ENCODE measurements at regions not wholly inside any gene's neighbourhood (a gene's known extent, or its start where the extent isn't known, plus 50 kb on each side); places are given as distances from the start of the nearest gene placed in this dataset.

GRCh38 chr9:90057361-90057760 lies 452.5 kb downstream of the GADD45G start:
- Mint-ChIP-seq H3K9me3 (ENCODE audit: unreplicated experiment) (peaks cover 5% of the 10 kb centered on the region), H3K4me1 (ENCODE audit: unreplicated experiment) (no peaks in the 10 kb centered on the region), H3K36me3 (ENCODE audit: unreplicated experiment) (no peaks in the 10 kb centered on the region), H3K27me3 (ENCODE audit: unreplicated experiment) (peaks cover 5% of the 10 kb centered on the region), H3K4me3 (ENCODE audit: unreplicated experiment) (no peak overlapping the region), H3K27ac (ENCODE audit: unreplicated experiment) (no peak overlapping the region)
- peak; percentile 69 for DNase-seq (ENCODE audit: extremely low spot score, unreplicated experiment)
- TF ChIP-seq CTCF (IDR thresholded peaks at IDR 0.05): no peak

GRCh38 chr9:90058182-90058763 lies 453.5 kb downstream of the GADD45G start:
- H3K27me3 Mint-ChIP-seq (ENCODE audit: unreplicated experiment): peaks cover 2% of the 10 kb centered on the region
- H3K4me1 Mint-ChIP-seq (ENCODE audit: unreplicated experiment): no peaks in the 10 kb centered on the region
- TF ChIP-seq CTCF (IDR thresholded peaks at IDR 0.05): no peak
- no peak overlapping the region for H3K4me3 Mint-ChIP-seq (ENCODE audit: unreplicated experiment)
- peaks cover 5% of the 10 kb centered on the region for H3K9me3 Mint-ChIP-seq (ENCODE audit: unreplicated experiment)
- H3K27ac Mint-ChIP-seq (ENCODE audit: unreplicated experiment): no peak overlapping the region
- H3K36me3 Mint-ChIP-seq (ENCODE audit: unreplicated experiment): no peaks in the 10 kb centered on the region
- peak; percentile 38 for DNase-seq (ENCODE audit: extremely low spot score, unreplicated experiment)

DNA sequence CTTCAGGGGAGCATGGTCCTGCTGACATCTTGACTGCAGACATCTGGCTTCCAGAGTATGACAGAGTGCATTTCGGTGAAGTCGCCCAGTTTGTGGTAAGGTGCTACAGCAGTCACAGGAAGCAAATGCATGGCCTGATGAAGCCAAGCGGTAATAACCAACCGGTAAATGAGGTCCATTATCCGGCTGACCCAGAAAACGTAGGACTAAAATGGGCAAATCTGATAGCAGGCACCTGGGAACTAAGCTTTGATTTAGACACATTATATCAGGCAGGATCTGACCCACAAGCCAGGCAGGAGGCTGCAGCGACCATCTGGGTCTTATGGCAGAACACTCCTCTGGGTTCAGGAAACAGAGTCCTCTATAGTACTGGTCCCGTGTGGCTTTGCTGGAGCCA lies 454.6 kb downstream of the GADD45G start:
- Mint-ChIP-seq H3K27me3 (ENCODE audit: unreplicated experiment) (no peaks in the 10 kb centered on the region), H3K27ac (ENCODE audit: unreplicated experiment) (no peak overlapping the region), H3K4me1 (ENCODE audit: unreplicated experiment) (no peaks in the 10 kb centered on the region), H3K9me3 (ENCODE audit: unreplicated experiment) (peaks cover 5% of the 10 kb centered on the region), H3K36me3 (ENCODE audit: unreplicated experiment) (no peaks in the 10 kb centered on the region), H3K4me3 (ENCODE audit: unreplicated experiment) (no peak overlapping the region)
- no peak for TF ChIP-seq CTCF (IDR thresholded peaks at IDR 0.05)
- DNase-seq (ENCODE audit: extremely low spot score, unreplicated experiment): peak; percentile 56

- peaks cover 5% of the 10 kb centered on the region for H3K9me3 Mint-ChIP-seq (ENCODE audit: unreplicated experiment)
- peak; percentile 71 for DNase-seq (ENCODE audit: extremely low spot score, unreplicated experiment)
- H3K4me3 Mint-ChIP-seq (ENCODE audit: unreplicated experiment): no peak overlapping the region
- no peak for TF ChIP-seq CTCF (IDR thresholded peaks at IDR 0.05)
- no peak overlapping the region for H3K27ac Mint-ChIP-seq (ENCODE audit: unreplicated experiment)
- no peaks in the 10 kb centered on the region for H3K36me3 Mint-ChIP-seq (ENCODE audit: unreplicated experiment)
- no peaks in the 10 kb centered on the region for H3K27me3 Mint-ChIP-seq (ENCODE audit: unreplicated experiment)
- no peaks in the 10 kb centered on the region for H3K4me1 Mint-ChIP-seq (ENCODE audit: unreplicated experiment)
These were observed 455.4 kb downstream of the GADD45G start for GRCh38 chr9:90060256-90060655.

DNA sequence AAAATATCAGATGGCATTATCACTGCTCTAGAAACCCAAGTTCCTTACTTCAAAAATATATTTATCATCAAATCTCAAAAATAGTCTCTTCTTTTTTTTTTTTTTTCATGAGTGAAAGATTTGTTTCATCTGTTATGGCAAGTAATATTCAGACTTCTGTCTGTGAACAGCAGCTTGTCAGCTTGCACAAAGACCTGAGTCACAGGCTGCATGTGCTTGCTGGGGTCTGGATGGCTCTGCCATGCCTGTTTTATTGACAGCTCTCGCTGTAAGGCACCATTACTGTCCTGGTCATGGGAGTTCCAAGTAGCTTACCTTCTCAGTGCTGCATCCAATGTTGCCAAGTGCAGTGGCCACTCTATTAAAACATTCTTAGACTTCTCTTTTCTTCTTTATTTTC lies 456.4 kb downstream of the GADD45G start:
- Mint-ChIP-seq H3K4me1 (ENCODE audit: unreplicated experiment) (no peaks in the 10 kb centered on the region), H3K9me3 (ENCODE audit: unreplicated experiment) (peaks cover 2% of the 10 kb centered on the region), H3K27ac (ENCODE audit: unreplicated experiment) (no peak overlapping the region), H3K27me3 (ENCODE audit: unreplicated experiment) (no peaks in the 10 kb centered on the region), H3K36me3 (ENCODE audit: unreplicated experiment) (no peaks in the 10 kb centered on the region), H3K4me3 (ENCODE audit: unreplicated experiment) (no peak overlapping the region)
- TF ChIP-seq CTCF (IDR thresholded peaks at IDR 0.05): no peak
- DNase-seq (ENCODE audit: extremely low spot score, unreplicated experiment): peak; percentile 10
